ENCODE measurements at regions not wholly inside any gene's neighbourhood (a gene's known extent, or its start where the extent isn't known, plus 50 kb on each side); places are given as distances from the start of the nearest gene placed in this dataset.

GRCh38 chr6:71106276-71106675 is 149.4 kb upstream of the B3GAT2 start:
- TF ChIP-seq TAF1 (IDR thresholded peaks at IDR 0.05; ENCODE audit: borderline replicate concordance, insufficient read depth, low read length), result no peak
- TF ChIP-seq FOXP2 (optimal IDR thresholded peaks at IDR 0.05; ENCODE audit: borderline replicate concordance, extremely low read depth, extremely low read length, insufficient read depth), result no peak
- TF ChIP-seq POLR2AphosphoS5 (IDR thresholded peaks at IDR 0.05; ENCODE audit: low read depth, low read length), result no peak
- TF ChIP-seq SIN3A (IDR thresholded peaks at IDR 0.05; ENCODE audit: borderline replicate concordance, insufficient read depth, low read length), result no peak

All from PFSK-1 (cell line).